ENCODE measurements at regions not wholly inside any gene's neighbourhood (a gene's known extent, or its start where the extent isn't known, plus 50 kb on each side); places are given as distances from the start of the nearest gene placed in this dataset.

- TF ChIP-seq ZNF10 (tag by site-specific recombination; IDR thresholded peaks at IDR 0.05), result no peak
- TF ChIP-seq KLF16 (tag by site-specific recombination; IDR thresholded peaks at IDR 0.05), result no peak
- TF ChIP-seq ZNF791 (tag by site-specific recombination; IDR thresholded peaks at IDR 0.05), result no peak
- no peak for TF ChIP-seq ZNF558 (tag by site-specific recombination; IDR thresholded peaks at IDR 0.05)
- TF ChIP-seq ZNF549 (tag by site-specific recombination; IDR thresholded peaks at IDR 0.05), result no peak
- TF ChIP-seq ZNF280C (tag by site-specific recombination; IDR thresholded peaks at IDR 0.05), result no peak
These were observed 59.5 kb upstream of the ELMO1 start for GRCh38 chr7:37508118-37508517.

All from HEK293 (cell line).